ENCODE measurements at regions not wholly inside any gene's neighbourhood (a gene's known extent, or its start where the extent isn't known, plus 50 kb on each side); places are given as distances from the start of the nearest gene placed in this dataset.
"Not testable (repeated sequence)": the region's sequence is repeated elsewhere in the genome, so short reads cannot be mapped to it uniquely, and the experiment has no call there.

DNA sequence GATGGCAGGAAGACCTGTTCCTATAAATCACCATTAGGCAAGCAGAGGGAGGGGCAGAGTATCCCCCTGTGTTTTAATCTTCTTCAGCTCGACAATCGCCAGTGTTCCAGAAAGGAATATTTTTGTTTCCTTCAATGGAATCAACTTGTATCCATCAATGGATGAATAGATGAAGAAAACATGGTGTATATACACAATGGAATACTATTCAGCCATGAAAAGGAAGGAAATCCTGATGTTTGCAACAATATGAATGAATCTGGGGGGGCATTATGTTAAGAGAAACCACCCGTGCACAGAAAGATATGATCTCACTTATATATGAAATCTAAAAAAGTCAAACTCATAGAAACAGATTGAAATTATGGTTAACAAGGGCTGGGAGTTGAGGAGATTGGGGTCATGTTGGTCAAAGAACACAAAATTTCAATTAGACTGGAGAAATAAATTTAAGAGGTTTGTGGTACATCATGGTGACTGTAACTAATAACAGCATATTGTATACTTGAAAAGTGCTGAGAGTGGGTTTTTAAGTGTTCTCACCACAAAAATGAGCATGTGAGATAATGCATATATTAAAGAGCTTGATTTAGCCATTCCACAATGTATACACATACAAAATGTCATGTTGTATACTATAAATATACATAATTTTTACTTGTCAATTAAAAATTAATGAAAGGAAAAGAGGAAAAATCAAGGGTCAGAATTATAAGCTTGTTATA lies 64.2 kb upstream of the ITGA11 start:
- no peaks in the 10 kb centered on the region for H3K9me3 Mint-ChIP-seq
- H3K4me3 Mint-ChIP-seq: no peak overlapping the region
- H3K27ac Mint-ChIP-seq: no peak overlapping the region
- peaks cover 3% of the 10 kb centered on the region for H3K27me3 Mint-ChIP-seq
- H3K36me3 Mint-ChIP-seq: no peaks in the 10 kb centered on the region
- H3K4me1 Mint-ChIP-seq: no peaks in the 10 kb centered on the region

DNA sequence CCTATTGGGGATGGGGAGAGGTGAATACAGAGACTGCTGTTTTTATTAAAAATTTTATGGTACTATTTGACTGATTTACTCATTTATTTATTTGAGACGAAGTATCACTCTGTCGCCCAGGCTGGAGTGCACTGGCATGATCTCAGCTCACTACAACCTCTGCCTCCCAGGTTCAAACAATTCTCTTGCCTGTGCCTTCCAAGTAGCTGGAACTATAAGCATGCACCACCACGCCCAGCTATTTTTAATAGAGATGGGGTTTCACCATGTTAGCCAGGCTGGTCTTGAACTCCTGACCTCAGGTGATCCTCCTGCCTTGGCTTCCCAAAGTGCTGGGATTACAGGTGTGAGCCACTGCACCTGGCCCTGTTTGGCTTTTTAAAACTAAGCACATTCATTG lies 64.8 kb upstream of the ITGA11 start:
- not testable (repeated sequence) for H3K4me3 Mint-ChIP-seq, H3K27ac Mint-ChIP-seq, H3K9me3 Mint-ChIP-seq, H3K27me3 Mint-ChIP-seq, H3K36me3 Mint-ChIP-seq, H3K4me1 Mint-ChIP-seq

DNA sequence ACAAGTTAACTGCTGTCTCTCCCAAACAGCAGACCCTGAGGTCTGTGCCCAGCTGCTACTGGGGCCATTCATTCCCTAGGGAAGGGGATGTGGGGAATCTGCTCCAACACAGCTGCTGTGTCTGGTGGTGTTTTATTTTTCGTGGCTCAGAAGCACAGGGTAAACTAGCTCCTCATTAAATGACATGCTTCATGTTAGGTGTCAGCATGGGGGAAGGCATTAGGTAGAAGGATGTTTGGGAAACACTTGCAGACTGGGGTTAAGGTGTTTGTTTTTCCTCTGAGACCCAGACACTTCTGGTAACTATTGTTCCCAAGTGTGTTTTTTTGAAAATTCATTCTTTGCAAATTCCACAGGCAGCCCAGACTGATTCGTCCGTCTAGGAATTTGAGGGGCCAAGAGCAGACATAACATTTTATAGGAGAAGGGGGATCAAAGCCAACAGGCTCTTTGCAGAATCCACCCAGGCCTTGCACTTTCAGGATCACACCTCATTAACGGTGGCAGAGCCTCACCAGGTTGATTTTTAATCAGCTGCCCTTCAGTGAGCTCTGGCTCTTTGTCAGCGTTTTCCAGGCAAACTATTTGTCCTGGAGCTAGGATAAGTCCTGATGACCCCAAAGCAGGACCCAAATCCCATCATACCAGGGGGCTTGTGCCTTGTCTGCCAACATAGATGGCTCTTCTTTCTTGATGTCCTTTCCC lies 65.4 kb upstream of the ITGA11 start:
- H3K27ac Mint-ChIP-seq: no peak overlapping the region
- H3K36me3 Mint-ChIP-seq: no peaks in the 10 kb centered on the region
- no peaks in the 10 kb centered on the region for H3K9me3 Mint-ChIP-seq
- H3K27me3 Mint-ChIP-seq: peaks cover 3% of the 10 kb centered on the region
- H3K4me3 Mint-ChIP-seq: no peak overlapping the region
- no peaks in the 10 kb centered on the region for H3K4me1 Mint-ChIP-seq

DNA sequence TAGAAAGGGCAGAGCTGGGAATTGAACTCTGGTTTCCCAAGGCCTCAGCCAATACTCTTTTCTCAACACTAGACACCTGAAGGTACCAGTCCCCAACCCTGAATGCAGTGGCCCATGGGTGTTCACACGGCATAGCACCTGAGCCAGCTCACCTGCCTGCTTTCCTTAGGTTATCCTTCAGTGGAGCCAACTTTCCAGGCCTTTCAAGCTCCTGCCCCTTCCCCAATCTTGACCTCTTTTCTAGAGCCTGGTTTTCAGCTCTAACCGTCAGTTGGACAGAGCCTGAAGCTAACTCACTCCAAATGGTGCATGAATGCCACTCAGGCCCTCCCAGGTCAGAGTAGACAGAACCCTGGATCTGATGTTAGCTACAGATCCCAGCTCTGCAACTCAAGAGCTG lies 66.1 kb upstream of the ITGA11 start:
- no peak overlapping the region for H3K4me3 Mint-ChIP-seq
- no peaks in the 10 kb centered on the region for H3K4me1 Mint-ChIP-seq
- no peaks in the 10 kb centered on the region for H3K36me3 Mint-ChIP-seq
- H3K27me3 Mint-ChIP-seq: peaks cover 3% of the 10 kb centered on the region
- H3K9me3 Mint-ChIP-seq: no peaks in the 10 kb centered on the region
- H3K27ac Mint-ChIP-seq: no peak overlapping the region

DNA sequence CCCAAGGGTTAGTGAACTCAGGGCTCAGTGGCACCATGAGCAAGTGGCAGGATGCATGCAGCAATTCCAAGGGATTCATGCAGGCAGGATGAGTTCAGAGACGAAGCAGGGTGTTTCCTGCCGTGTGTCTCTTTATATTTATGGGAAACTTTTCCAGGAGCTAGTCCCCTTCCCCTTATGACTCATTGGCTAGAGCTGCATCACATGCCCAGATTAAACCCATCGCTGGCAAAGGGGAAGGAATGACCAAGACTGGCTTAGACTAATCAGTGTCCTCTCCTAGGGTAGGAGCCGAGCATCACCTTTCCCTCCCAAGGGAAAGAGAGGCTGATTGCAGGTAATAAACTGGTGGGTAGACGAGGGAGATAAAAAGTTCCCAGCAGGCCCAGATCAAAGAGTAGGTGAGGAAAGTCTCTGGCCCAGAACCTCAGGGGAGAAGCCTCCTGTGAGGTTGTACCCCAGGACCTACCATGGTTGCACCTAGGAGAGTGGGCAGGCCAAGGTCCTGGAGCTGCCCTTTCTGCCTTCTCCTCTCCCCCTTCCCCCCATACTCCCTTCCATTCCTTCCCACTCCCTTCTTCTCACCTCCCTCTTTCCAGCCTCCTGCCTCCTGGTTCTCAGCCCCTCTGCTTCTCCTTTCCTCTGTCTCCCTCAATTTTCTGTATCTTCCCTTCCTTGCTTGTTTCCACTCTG lies 67.8 kb upstream of the ITGA11 start:
- Mint-ChIP-seq H3K4me1 (peaks cover 9% of the 10 kb centered on the region), H3K4me3 (no peak overlapping the region), H3K27ac (no peak overlapping the region), H3K9me3 (no peaks in the 10 kb centered on the region), H3K36me3 (no peaks in the 10 kb centered on the region), H3K27me3 (peaks cover 2% of the 10 kb centered on the region)

DNA sequence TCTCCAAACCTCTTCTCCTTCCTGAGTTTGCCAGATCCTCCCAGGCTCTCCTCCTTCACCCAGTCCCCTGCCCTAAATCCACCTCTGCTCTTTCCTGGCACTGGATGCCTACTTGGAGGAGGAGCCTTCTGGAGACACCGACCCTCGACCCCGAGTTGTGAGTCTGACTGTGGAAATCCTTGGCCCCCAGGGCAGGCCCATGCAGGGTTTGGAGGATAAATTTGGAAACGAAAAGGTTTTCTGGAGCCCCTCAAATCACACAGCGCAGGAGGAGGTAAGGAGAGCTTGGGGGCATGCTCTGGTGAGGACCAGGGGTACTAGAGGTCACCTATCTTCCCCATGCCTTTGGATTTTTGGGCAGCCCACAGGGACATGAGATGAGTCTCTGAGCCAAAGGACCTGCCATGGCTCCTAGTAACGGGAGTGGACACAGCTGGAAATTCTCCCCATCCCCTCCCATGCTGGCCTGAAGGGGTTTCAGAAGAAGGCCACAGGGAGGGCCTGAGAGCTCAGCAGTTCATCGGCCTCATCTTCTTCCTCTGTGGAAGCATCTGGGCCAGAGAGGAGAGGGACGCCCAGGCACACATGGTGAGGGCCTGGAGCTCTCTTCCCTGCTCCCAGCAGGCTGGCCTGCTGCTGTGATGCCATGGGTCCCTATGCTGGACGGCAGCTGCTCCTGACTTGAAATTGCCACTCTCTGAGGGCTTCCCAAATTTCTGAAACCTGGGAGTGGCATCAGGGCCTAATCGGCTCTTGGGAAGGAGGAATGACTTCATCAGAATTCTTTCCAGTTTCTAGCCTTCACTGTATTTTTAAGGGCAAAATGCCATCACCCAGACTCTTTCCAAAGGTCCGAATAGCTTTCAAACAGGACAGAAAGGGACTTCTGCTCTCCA lies 68.6 kb upstream of the ITGA11 start:
- H3K27me3 Mint-ChIP-seq: no peaks in the 10 kb centered on the region
- peaks cover 12% of the 10 kb centered on the region for H3K4me1 Mint-ChIP-seq
- H3K9me3 Mint-ChIP-seq: no peaks in the 10 kb centered on the region
- H3K4me3 Mint-ChIP-seq: no peak overlapping the region
- no peaks in the 10 kb centered on the region for H3K36me3 Mint-ChIP-seq
- no peak overlapping the region for H3K27ac Mint-ChIP-seq

DNA sequence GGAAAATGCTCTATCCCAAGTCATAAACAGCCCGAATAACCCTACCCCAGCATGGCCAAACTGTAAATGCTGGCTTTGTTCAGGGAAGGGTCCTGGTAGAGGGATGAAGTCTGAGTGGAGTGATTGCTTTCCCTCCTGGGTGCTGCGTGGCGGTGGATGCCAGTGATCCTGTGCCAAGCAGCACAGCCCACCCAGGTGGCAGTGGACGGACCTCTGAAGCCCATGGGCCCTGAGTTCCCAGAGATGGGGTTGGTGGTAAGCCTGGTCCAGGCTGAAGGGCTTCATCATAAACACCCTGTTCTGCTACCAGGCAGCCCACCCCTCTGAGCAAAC lies 69.3 kb upstream of the ITGA11 start:
- Mint-ChIP-seq H3K4me3 (no peak overlapping the region), H3K9me3 (no peaks in the 10 kb centered on the region), H3K27ac (no peak overlapping the region), H3K36me3 (no peaks in the 10 kb centered on the region), H3K4me1 (peaks cover 12% of the 10 kb centered on the region), H3K27me3 (no peaks in the 10 kb centered on the region)

DNA sequence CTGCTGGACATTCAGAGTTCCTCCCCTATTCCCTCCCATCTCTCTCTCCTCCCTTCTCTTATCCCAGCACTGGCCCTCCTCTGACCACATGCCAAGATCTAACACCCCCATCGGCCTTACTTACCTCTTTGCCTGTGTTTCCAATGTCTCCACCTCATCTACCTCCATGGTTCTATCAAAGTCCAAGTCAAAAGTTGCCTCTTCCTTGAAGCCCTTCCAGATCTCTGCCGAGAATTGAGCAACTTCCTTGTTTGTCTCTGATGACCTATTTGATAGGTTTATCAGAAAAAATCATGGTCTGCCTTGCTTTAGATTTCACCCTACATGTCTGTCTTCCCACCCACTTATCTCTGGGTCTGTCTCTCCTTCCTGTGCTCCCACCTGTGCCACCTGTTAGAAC lies 69.7 kb upstream of the ITGA11 start:
- no peaks in the 10 kb centered on the region for H3K36me3 Mint-ChIP-seq
- H3K9me3 Mint-ChIP-seq: no peaks in the 10 kb centered on the region
- H3K4me3 Mint-ChIP-seq: no peak overlapping the region
- no peak overlapping the region for H3K27ac Mint-ChIP-seq
- no peaks in the 10 kb centered on the region for H3K27me3 Mint-ChIP-seq
- H3K4me1 Mint-ChIP-seq: peaks cover 12% of the 10 kb centered on the region

DNA sequence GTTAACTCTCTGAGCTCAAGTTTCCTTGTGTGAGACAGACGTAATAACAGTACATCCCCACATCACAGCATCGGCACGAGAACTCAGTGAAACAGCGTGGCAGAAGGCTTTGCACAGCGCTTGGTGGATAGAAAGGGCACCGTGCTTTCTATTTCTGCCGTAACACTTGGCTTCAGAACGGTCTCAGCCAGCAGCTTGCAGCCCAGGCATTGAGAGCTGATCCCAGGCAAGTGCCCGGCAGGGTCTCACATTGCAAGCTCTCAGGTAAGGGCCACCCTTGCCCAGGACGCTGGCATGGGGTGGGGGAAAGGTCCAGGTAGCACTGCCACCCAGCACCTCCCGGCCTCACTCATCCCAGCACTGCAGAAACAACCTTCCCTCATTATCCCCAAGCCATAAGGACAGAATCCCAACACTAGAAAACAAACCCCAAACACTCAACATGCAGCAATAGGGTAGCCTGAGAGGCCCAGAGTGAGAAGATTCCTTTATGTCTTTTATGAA lies 70.5 kb upstream of the ITGA11 start:
- no peak overlapping the region for H3K27ac Mint-ChIP-seq
- H3K27me3 Mint-ChIP-seq: peaks cover 3% of the 10 kb centered on the region
- H3K36me3 Mint-ChIP-seq: no peaks in the 10 kb centered on the region
- no peaks in the 10 kb centered on the region for H3K9me3 Mint-ChIP-seq
- H3K4me3 Mint-ChIP-seq: no peak overlapping the region
- peaks cover 12% of the 10 kb centered on the region for H3K4me1 Mint-ChIP-seq

DNA sequence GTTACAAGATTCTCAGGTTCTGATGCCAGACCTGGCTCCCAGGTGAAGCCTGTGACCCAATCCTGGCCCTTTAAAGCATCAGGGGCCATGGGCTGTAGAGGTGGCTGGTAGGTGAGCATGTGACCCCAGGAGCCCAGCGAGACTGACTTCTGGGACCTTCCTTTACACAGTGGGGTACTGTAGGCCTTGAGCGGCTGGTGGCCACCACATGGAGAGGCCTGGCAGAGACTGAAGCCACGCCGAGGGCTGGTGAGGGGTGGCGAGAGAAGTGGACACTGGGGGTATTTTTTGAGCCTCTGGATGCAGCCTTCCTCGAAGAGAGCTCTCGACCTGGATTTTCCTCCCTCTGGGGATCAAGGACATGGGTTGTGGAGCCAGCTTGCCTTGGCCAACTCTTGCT lies 71.2 kb upstream of the ITGA11 start:
- H3K36me3 Mint-ChIP-seq: no peaks in the 10 kb centered on the region
- no peaks in the 10 kb centered on the region for H3K9me3 Mint-ChIP-seq
- no peak overlapping the region for H3K27ac Mint-ChIP-seq
- H3K4me3 Mint-ChIP-seq: no peak overlapping the region
- peaks cover 3% of the 10 kb centered on the region for H3K27me3 Mint-ChIP-seq
- H3K4me1 Mint-ChIP-seq: peaks cover 12% of the 10 kb centered on the region

DNA sequence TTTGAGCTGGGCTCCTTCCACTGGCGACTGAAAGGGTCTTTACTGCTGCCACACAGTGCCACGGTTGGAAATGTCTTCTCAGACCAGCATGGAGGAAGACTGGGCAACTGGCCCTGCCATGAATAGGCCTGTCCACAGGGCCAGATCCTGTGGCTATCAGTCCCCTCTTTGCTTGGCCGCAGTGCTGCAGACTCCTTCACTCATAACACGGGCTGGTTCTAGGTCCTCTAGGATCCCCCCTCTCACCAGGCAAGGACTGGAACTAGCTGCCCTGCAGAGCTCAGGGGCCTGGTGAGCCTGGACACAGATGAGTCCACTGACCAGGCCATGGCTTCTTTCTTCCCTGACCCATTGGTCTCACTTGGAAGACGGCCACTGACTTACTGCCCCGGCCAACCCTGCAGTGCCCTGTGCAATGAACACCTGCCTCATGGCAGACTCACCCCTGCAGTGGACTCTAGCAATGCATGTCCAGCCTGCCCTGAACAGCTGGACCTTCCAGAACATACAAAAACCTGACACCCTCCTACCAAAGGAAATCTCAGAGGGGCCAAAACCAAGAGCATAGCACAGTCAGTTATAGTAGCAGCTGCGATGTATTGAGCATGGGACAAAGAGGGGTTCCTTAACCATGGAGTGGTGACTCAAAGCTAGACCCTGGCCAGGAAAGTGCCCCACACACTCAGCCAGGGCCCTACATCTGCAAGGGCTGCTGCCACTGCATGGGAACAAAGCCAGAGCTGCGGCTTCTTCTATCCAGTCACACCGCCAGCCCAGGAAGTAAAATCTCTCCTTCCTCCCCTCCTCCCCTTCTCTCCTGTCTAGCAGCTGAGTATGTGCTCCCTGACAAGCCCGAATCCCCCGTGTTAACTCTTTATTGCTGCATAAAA lies 72.1 kb upstream of the ITGA11 start:
- peak overlapping the region; percentile 46 for H3K4me3 Mint-ChIP-seq
- H3K36me3 Mint-ChIP-seq: no peaks in the 10 kb centered on the region
- H3K4me1 Mint-ChIP-seq: peaks cover 12% of the 10 kb centered on the region
- H3K27me3 Mint-ChIP-seq: peaks cover 5% of the 10 kb centered on the region
- H3K9me3 Mint-ChIP-seq: no peaks in the 10 kb centered on the region
- H3K27ac Mint-ChIP-seq: no peak overlapping the region

DNA sequence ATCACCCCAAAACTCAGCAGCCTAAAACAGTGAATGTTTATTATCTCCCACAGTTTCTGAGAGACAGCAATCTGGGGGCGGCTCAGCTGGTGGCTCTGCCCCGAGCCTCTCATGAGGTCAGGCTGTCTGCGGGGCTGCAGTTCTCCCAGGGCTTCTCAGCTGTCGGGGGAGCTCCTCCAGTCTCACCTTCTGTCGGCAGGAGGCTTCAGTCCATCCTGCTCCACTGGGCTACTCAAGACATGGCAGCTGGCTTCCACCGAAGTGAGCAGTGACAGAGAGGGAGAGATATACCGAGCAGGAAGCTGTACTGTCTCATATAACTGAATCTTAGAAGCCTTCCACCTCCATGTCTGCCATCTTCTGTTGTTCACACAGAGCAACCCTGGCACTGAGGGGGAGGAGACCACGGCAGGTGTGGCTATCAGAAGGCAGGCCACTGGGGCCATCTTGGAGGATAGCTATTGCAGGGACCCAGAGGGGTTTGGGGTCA lies 72.8 kb upstream of the ITGA11 start:
- Mint-ChIP-seq H3K36me3 (no peaks in the 10 kb centered on the region), H3K4me3 (peak overlapping the region; percentile 46), H3K4me1 (peaks cover 12% of the 10 kb centered on the region), H3K27me3 (peaks cover 7% of the 10 kb centered on the region), H3K27ac (no peak overlapping the region), H3K9me3 (no peaks in the 10 kb centered on the region)

DNA sequence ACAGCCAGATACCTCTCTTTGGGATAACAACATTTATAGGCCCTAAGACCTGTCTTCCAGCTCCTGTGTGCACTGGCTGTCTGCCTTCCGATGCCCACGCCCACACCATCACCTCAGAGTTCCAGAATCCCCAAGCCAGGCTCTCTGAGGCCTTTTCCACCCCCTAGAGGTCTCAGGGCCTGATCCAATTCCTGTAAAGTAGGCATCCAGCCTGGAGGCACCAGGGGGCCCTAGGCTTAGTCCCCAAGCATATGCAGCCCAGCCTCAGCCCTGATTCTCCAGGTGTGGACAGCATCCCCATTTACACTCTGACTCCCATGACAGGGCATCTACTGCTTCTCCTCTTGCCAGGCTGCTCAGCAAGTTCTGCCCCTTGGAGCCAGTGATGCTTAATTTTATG lies 72.7 kb upstream of the CORO2B start:
- Mint-ChIP-seq H3K36me3 (no peaks in the 10 kb centered on the region), H3K4me1 (peaks cover 12% of the 10 kb centered on the region), H3K27me3 (peaks cover 11% of the 10 kb centered on the region), H3K9me3 (no peaks in the 10 kb centered on the region), H3K4me3 (no peak overlapping the region), H3K27ac (no peak overlapping the region)

DNA sequence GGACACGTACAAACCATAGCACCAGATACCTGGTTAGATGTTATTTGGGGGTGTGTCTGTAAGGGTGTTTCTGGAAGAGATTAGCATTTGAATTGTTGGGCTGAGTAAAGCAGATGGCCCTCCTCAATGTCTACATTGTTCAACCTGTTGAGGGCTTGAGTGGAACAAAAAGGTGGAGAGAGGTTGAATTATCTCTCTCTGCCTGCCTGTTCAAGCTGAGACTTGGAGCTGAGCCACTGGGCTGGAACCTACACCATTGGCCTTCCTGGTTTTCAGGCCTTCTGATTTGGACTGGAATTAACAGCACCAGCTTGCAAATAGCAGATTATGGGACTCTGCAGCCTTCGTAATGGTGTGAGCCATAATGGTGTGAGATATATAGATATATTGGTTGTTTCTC lies 71.3 kb upstream of the CORO2B start:
- H3K4me3 Mint-ChIP-seq: no peak overlapping the region
- peaks cover under 1% of the 10 kb centered on the region for H3K9me3 Mint-ChIP-seq
- peaks cover 13% of the 10 kb centered on the region for H3K27me3 Mint-ChIP-seq
- H3K27ac Mint-ChIP-seq: no peak overlapping the region
- H3K36me3 Mint-ChIP-seq: no peaks in the 10 kb centered on the region
- peaks cover 12% of the 10 kb centered on the region for H3K4me1 Mint-ChIP-seq

All from activated naive CD4-positive, alpha-beta T cell treated with anti-CD3 and anti-CD28 coated beads, Interleukin-2, amount 50 U/mL, for 24 hours (primary cell).